ENCODE measurements at regions not wholly inside any gene's neighbourhood (a gene's known extent, or its start where the extent isn't known, plus 50 kb on each side); places are given as distances from the start of the nearest gene placed in this dataset.
"Not testable (repeated sequence)": the region's sequence is repeated elsewhere in the genome, so short reads cannot be mapped to it uniquely, and the experiment has no call there.

DNA sequence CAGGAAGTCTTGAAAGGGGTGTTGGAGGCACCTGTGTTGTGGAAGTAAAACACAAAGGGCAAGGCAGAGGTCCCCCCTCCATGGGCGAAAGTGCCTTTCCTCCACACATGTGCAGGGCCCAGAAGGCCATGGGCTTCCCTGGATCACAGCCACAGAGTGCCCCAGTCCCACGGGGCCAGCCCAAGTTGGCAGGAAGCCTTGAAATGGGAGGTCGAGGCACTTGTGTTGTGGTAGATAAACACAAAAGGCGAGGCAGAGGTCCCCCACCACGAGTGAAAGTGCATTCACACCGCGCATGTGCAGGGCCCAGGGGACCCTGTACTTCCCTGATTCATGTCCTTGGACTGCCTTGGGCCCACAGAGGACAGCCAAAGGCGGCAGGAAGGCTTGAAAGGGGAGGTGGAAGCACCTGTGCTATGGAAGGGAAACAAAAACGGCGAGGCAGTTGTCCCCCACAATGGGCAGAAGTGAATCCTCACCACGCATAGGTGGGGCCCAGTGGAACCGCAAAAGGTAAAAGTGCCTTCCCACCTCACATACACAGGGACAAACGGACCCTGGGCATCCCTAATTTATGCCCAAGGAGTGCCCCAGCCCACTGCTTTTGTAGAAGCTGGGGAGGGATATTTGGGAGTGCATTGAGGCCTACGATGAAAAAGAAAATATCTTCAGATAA lies 585.4 kb downstream of the ALG10 start:
- Histone ChIP-seq H3K4me2 (ENCODE audit: low read length) (no peak overlapping the region), H2AFZ (ENCODE audit: low read length) (no peak overlapping the region), H3K4me1 (ENCODE audit: insufficient read depth, low read length, poor library complexity, severe bottlenecking) (no peaks in the 10 kb centered on the region), H4K20me1 (ENCODE audit: insufficient read depth, low read length) (no peaks in the 10 kb centered on the region), H3K9me3 (ENCODE audit: low read length) (no peaks in the 10 kb centered on the region), H3K79me2 (ENCODE audit: insufficient read depth, low read depth, low read length) (no peaks in the 10 kb centered on the region), H3K9me2 (ENCODE audit: insufficient read depth, low read length) (no peaks in the 10 kb centered on the region), H3K27ac (ENCODE audit: low read depth, low read length, poor library complexity, severe bottlenecking) (no peak overlapping the region), H3K36me3 (ENCODE audit: insufficient read depth, low read length) (no peaks in the 10 kb centered on the region), H3K4me3 (ENCODE audit: low read depth, low read length, poor library complexity, severe bottlenecking) (no peak overlapping the region)
- no TSS peak for BruUV-seq (replicated peaks)
- CTCF ChIA-PET (ENCODE audit: unreplicated experiment) = no interaction called here
- DNase-seq (ENCODE audit: low spot score) = no peak
- POLR2A ChIA-PET = no interaction called here
- TF ChIP-seq EZH2phosphoT487 (IDR thresholded peaks at IDR 0.05; ENCODE audit: borderline replicate concordance, low read depth, low read length) = no peak
- TF ChIP-seq, protein P1, sequence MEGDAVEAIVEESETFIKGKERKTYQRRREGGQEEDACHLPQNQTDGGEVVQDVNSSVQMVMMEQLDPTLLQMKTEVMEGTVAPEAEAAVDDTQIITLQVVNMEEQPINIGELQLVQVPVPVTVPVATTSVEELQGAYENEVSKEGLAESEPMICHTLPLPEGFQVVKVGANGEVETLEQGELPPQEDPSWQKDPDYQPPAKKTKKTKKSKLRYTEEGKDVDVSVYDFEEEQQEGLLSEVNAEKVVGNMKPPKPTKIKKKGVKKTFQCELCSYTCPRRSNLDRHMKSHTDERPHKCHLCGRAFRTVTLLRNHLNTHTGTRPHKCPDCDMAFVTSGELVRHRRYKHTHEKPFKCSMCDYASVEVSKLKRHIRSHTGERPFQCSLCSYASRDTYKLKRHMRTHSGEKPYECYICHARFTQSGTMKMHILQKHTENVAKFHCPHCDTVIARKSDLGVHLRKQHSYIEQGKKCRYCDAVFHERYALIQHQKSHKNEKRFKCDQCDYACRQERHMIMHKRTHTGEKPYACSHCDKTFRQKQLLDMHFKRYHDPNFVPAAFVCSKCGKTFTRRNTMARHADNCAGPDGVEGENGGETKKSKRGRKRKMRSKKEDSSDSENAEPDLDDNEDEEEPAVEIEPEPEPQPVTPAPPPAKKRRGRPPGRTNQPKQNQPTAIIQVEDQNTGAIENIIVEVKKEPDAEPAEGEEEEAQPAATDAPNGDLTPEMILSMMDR (conservative IDR thresholded peaks at IDR 0.05; ENCODE audit: low read length) = no peak
- intact Hi-C loops (cut with micrococcal nuclease; ENCODE audit: unreplicated experiment) = no loop called here

- intact Hi-C loops (cut with micrococcal nuclease; ENCODE audit: unreplicated experiment); POLR2A ChIA-PET: not testable (repeated sequence)
These were observed 591.7 kb downstream of the ALG10 start for GRCh38 chr12:34613988-34614387.

GRCh38 chr12:34625116-34625515 lies 602.8 kb downstream of the ALG10 start:
- no peak overlapping the region for H3K4me2 ChIP-seq (ENCODE audit: low read length)
- H3K36me3 ChIP-seq (ENCODE audit: insufficient read depth, low read length) = no peaks in the 10 kb centered on the region
- H3K79me2 ChIP-seq (ENCODE audit: insufficient read depth, low read depth, low read length) = no peaks in the 10 kb centered on the region
- peak; percentile 10 for DNase-seq (ENCODE audit: low spot score)
- H3K9me2 ChIP-seq (ENCODE audit: insufficient read depth, low read length) = no peaks in the 10 kb centered on the region
- H3K27ac ChIP-seq (ENCODE audit: low read depth, low read length, poor library complexity, severe bottlenecking) = no peak overlapping the region
- H3K9me3 ChIP-seq (ENCODE audit: low read length) = no peaks in the 10 kb centered on the region
- no TSS peak for BruUV-seq (replicated peaks)
- intact Hi-C loops (cut with micrococcal nuclease; ENCODE audit: unreplicated experiment) = no loop called here
- H3K4me1 ChIP-seq (ENCODE audit: insufficient read depth, low read length, poor library complexity, severe bottlenecking) = no peaks in the 10 kb centered on the region
- ChIA-PET POLR2A (no interaction called here), CTCF (ENCODE audit: unreplicated experiment) (no interaction called here)
- H2AFZ ChIP-seq (ENCODE audit: low read length) = no peak overlapping the region
- H4K20me1 ChIP-seq (ENCODE audit: insufficient read depth, low read length) = no peaks in the 10 kb centered on the region
- TF ChIP-seq EZH2phosphoT487 (IDR thresholded peaks at IDR 0.05; ENCODE audit: borderline replicate concordance, low read depth, low read length) = no peak
- TF ChIP-seq, protein P1 (conservative IDR thresholded peaks at IDR 0.05; ENCODE audit: low read length) = peak; percentile 69
- no peak overlapping the region for H3K4me3 ChIP-seq (ENCODE audit: low read depth, low read length, poor library complexity, severe bottlenecking)

More at GRCh38 chr12:34613988-34614387, 591.7 kb downstream of the ALG10 start:
- BruUV-seq (replicated peaks); DNase-seq (ENCODE audit: low spot score); H3K4me3 ChIP-seq (ENCODE audit: low read depth, low read length, poor library complexity, severe bottlenecking); H3K79me2 ChIP-seq (ENCODE audit: insufficient read depth, low read depth, low read length); H3K36me3 ChIP-seq (ENCODE audit: insufficient read depth, low read length); H3K4me1 ChIP-seq (ENCODE audit: insufficient read depth, low read length, poor library complexity, severe bottlenecking); H3K4me2 ChIP-seq (ENCODE audit: low read length); H3K9me2 ChIP-seq (ENCODE audit: insufficient read depth, low read length); H4K20me1 ChIP-seq (ENCODE audit: insufficient read depth, low read length); H2AFZ ChIP-seq (ENCODE audit: low read length); CTCF ChIA-PET (ENCODE audit: unreplicated experiment); H3K27ac ChIP-seq (ENCODE audit: low read depth, low read length, poor library complexity, severe bottlenecking): not testable (repeated sequence)
- H3K9me3 ChIP-seq (ENCODE audit: low read length) = 0 out of 2 replicates have a peak, but pooled peaks cover 28% of the 10 kb centered on the region

All from OCI-LY7 (cell line).